NCI-H2227 treated with DMSO at 0.1 percent for 48 hours (cell line): ENCODE measurements at regions not wholly inside any gene's neighbourhood (a gene's known extent, or its start where the extent isn't known, plus 50 kb on each side); places are given as distances from the start of the nearest gene placed in this dataset.
"Not testable (repeated sequence)": the region's sequence is repeated elsewhere in the genome, so short reads cannot be mapped to it uniquely, and the experiment has no call there.

Experiments
- DNase-seq: peaks from one replicate; lab custom pipeline; 2025; lab: John Stamatoyannopoulos, UW

- no peak for DNase-seq
These were observed 351.7 kb upstream of the MDGA2 start for GRCh38 chr14:48027115-48027514.

GRCh38 chr14:48023881-48024280, 348.5 kb upstream of the MDGA2 start:
- DNase-seq = no peak

- DNase-seq = not testable (repeated sequence)
These were observed 336.1 kb upstream of the MDGA2 start for GRCh38 chr14:48011484-48011883.

GRCh38 chr14:48008646-48009045, 333.2 kb upstream of the MDGA2 start:
- no peak for DNase-seq

GRCh38 chr14:48005986-48006385, 330.6 kb upstream of the MDGA2 start:
- no peak for DNase-seq

GRCh38 chr14:47993883-47994282, 318.5 kb upstream of the MDGA2 start:
- DNase-seq = no peak

GRCh38 chr14:47988175-47988574, 312.8 kb upstream of the MDGA2 start:
- DNase-seq = no peak

- no peak for DNase-seq
These were observed 303.5 kb upstream of the MDGA2 start for GRCh38 chr14:47978871-47979270.

GRCh38 chr14:47976139-47976538, 300.7 kb upstream of the MDGA2 start:
- DNase-seq = no peak

- no peak for DNase-seq
These were observed 290.8 kb upstream of the MDGA2 start for GRCh38 chr14:47966076-47966810.

- no peak for DNase-seq
These were observed 286.2 kb upstream of the MDGA2 start for GRCh38 chr14:47961634-47962033.

GRCh38 chr14:47959740-47960139, 284.3 kb upstream of the MDGA2 start:
- no peak for DNase-seq

- no peak for DNase-seq
These were observed 273.6 kb upstream of the MDGA2 start for GRCh38 chr14:47949006-47949405.

GRCh38 chr14:47935332-47935731, 259.9 kb upstream of the MDGA2 start:
- DNase-seq = no peak

- no peak for DNase-seq
These were observed 253.9 kb upstream of the MDGA2 start for GRCh38 chr14:47929334-47929733.

- no peak for DNase-seq
These were observed 245.7 kb upstream of the MDGA2 start for GRCh38 chr14:47921133-47921532.

- DNase-seq = no peak
These were observed 244.6 kb upstream of the MDGA2 start for GRCh38 chr14:47919997-47920396.

- DNase-seq = no peak
These were observed 244.0 kb upstream of the MDGA2 start for GRCh38 chr14:47919334-47919846.

- DNase-seq = no peak
These were observed 242.0 kb upstream of the MDGA2 start for GRCh38 chr14:47917344-47917954.

GRCh38 chr14:47901141-47901540, 225.7 kb upstream of the MDGA2 start:
- not testable (repeated sequence) for DNase-seq

GRCh38 chr14:47899685-47900084, 224.3 kb upstream of the MDGA2 start:
- no peak for DNase-seq

- no peak for DNase-seq
These were observed 198.9 kb upstream of the MDGA2 start for GRCh38 chr14:47874350-47874749.

GRCh38 chr14:47872588-47872987, 197.2 kb upstream of the MDGA2 start:
- DNase-seq = no peak

- DNase-seq = no peak
These were observed 188.0 kb upstream of the MDGA2 start for GRCh38 chr14:47863441-47863840.
